Fibroblast of lung (primary cell): ENCODE measurements at regions not wholly inside any gene's neighbourhood (a gene's known extent, or its start where the extent isn't known, plus 50 kb on each side); places are given as distances from the start of the nearest gene placed in this dataset.

ENCODE experiments used
- DNase-seq, 2 donors: peaks; one replicate each; pipeline versions ENCODE4 v3.0.0 to v3.0.0-alpha.2; 2010; ENCODE audit warnings: low read depth in 2 of 2
- H2AFZ ChIP-seq: 2 replicates; pipeline ENCODE4 v1.5.1; 2012; ENCODE audit warnings: low read length, control low read depth, inconsistent platforms
- H3K27ac ChIP-seq: 2 replicates; pipeline ENCODE4 v1.5.1; 2011; ENCODE audit warnings: low read length, control low read depth; ENCODE audit not compliant: insufficient read depth
- H3K27me3 ChIP-seq: 2 replicates; pipeline ENCODE4 v1.5.1; 2011; ENCODE audit warnings: mild to moderate bottlenecking, low read length; ENCODE audit not compliant: control insufficient read depth, insufficient read depth
- H3K36me3 ChIP-seq: 2 replicates; pipeline ENCODE4 v1.5.1; 2011; ENCODE audit warnings: low read length; ENCODE audit not compliant: control insufficient read depth, insufficient read depth
- H3K4me1 ChIP-seq: 2 replicates; pipeline ENCODE4 v1.5.1; 2011; ENCODE audit warnings: low read length; ENCODE audit not compliant: control insufficient read depth, insufficient read depth; ENCODE audit errors: extremely low read depth
- H3K4me2 ChIP-seq: 2 replicates; pipeline ENCODE4 v1.5.1; 2011; ENCODE audit warnings: low read length, control low read depth; ENCODE audit not compliant: insufficient read depth; ENCODE audit errors: extremely low read depth
- H3K4me3 ChIP-seq, 4 experiments: fragments of 200-600 bp in 1 of 4; sonication (generic) in 1 of 4; replicated peaks in 1 of 4; 2 replicates each; pipeline ENCODE4 v1.5.1; 2011 to 2016; ENCODE audit warnings: low read length in 4 of 4, low read depth in 3 of 4, mild to moderate bottlenecking in 3 of 4, control low read depth in 2 of 4, inconsistent platforms in 1 of 4, mixed read lengths in 1 of 4; ENCODE audit not compliant: insufficient read depth in 1 of 4; ENCODE audit errors: control extremely low read depth in 1 of 4
- H3K79me2 ChIP-seq: 2 replicates; pipeline ENCODE4 v1.5.1; 2012; ENCODE audit warnings: mild to moderate bottlenecking, low read length, inconsistent platforms; ENCODE audit not compliant: control insufficient read depth, insufficient read depth
- H3K9ac ChIP-seq: 2 replicates; pipeline ENCODE4 v1.5.1; 2011; ENCODE audit warnings: mild to moderate bottlenecking, low read length, control low read depth; ENCODE audit not compliant: insufficient read depth
- H3K9me3 ChIP-seq: 2 replicates; pipeline ENCODE4 v1.5.1; 2012; ENCODE audit warnings: low read depth, low read length; ENCODE audit not compliant: control insufficient read depth, insufficient read depth
- H4K20me1 ChIP-seq: 2 replicates; pipeline ENCODE4 v1.5.1; 2011; ENCODE audit warnings: low read length; ENCODE audit not compliant: control insufficient read depth, insufficient read depth; ENCODE audit errors: extremely low read depth
- EZH2 ChIP-seq: IDR thresholded peaks from 2 replicates; pipeline ENCODE4 v1.5.1; 2012; ENCODE audit warnings: low read length, control low read depth, mild to moderate bottlenecking; ENCODE audit errors: missing control alignments
- TF ChIP-seq, protein P1 (sequence below), 2 donors: IDR thresholded peaks in 1 of 2; conservative IDR thresholded peaks in 1 of 2; 1 replicate in 1 of 2; 2 replicates in 1 of 2; pipeline ENCODE4 v1.5.1; 2011 to 2012; ENCODE audit warnings: low read length in 2 of 2, control low read depth in 1 of 2, inconsistent platforms in 1 of 2, low read depth in 1 of 2, mild to moderate bottlenecking in 1 of 2

GRCh38 chr4:144403893-144404292 is 242.1 kb upstream of the HHIP start:
- Histone ChIP-seq H3K4me3 (no peak overlapping the region), H3K36me3 (no peaks in the 10 kb centered on the region), H4K20me1 (no peaks in the 10 kb centered on the region), H3K27ac (no peak overlapping the region), H3K4me1 (no peaks in the 10 kb centered on the region), H3K9ac (no peak overlapping the region), H3K4me2 (no peak overlapping the region), H3K9me3 (no peaks in the 10 kb centered on the region), H3K27me3 (no peaks in the 10 kb centered on the region), H3K79me2 (no peaks in the 10 kb centered on the region), H2AFZ (no peak overlapping the region)
- no peak for DNase-seq
- TF ChIP-seq, protein P1, sequence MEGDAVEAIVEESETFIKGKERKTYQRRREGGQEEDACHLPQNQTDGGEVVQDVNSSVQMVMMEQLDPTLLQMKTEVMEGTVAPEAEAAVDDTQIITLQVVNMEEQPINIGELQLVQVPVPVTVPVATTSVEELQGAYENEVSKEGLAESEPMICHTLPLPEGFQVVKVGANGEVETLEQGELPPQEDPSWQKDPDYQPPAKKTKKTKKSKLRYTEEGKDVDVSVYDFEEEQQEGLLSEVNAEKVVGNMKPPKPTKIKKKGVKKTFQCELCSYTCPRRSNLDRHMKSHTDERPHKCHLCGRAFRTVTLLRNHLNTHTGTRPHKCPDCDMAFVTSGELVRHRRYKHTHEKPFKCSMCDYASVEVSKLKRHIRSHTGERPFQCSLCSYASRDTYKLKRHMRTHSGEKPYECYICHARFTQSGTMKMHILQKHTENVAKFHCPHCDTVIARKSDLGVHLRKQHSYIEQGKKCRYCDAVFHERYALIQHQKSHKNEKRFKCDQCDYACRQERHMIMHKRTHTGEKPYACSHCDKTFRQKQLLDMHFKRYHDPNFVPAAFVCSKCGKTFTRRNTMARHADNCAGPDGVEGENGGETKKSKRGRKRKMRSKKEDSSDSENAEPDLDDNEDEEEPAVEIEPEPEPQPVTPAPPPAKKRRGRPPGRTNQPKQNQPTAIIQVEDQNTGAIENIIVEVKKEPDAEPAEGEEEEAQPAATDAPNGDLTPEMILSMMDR (conservative IDR thresholded peaks at IDR 0.05 in 1 of 2, IDR thresholded peaks at IDR 0.05 in 1 of 2; ENCODE audit: low read depth in 1 of 2, low read length in 2 of 2) = no peak
- TF ChIP-seq EZH2 = no peak

DNA sequence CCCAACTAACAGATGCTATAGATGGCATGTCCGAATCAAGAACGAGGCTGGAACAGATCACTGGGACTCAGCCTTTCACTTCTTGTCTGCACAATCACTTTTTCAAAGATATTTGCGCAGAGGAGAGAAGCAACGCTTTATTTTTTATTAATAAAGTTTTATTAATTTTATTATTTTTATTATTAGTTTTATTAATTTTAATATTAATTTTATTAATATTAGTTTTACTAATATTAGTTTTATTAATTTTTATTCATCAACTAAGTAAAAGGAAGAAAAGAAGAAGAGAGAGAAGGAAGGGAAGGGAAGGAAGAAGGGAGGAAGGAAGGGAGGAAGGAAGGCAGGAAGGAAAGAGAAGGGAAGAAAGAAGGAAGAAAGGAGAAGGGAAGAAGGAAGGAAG is 236.4 kb upstream of the HHIP start:
- Histone ChIP-seq H2AFZ (no peak overlapping the region), H3K36me3 (no peaks in the 10 kb centered on the region), H3K27ac (no peak overlapping the region), H4K20me1 (no peaks in the 10 kb centered on the region), H3K4me3 (no peak overlapping the region), H3K4me2 (no peak overlapping the region), H3K9ac (no peak overlapping the region), H3K9me3 (no peaks in the 10 kb centered on the region), H3K27me3 (no peaks in the 10 kb centered on the region), H3K79me2 (no peaks in the 10 kb centered on the region), H3K4me1 (no peaks in the 10 kb centered on the region)
- no peak for DNase-seq
- TF ChIP-seq EZH2 = no peak
- TF ChIP-seq, protein P1 (conservative IDR thresholded peaks at IDR 0.05 in 1 of 2, IDR thresholded peaks at IDR 0.05 in 1 of 2; ENCODE audit: low read depth in 1 of 2, low read length in 2 of 2) = no peak

GRCh38 chr4:144410230-144410783 is 235.6 kb upstream of the HHIP start:
- Histone ChIP-seq H4K20me1 (no peaks in the 10 kb centered on the region), H3K4me1 (no peaks in the 10 kb centered on the region), H3K27ac (no peak overlapping the region), H3K36me3 (no peaks in the 10 kb centered on the region), H3K4me3 (no peak overlapping the region), H3K4me2 (no peak overlapping the region), H3K9ac (no peak overlapping the region), H3K9me3 (no peaks in the 10 kb centered on the region), H2AFZ (no peak overlapping the region), H3K79me2 (no peaks in the 10 kb centered on the region), H3K27me3 (no peaks in the 10 kb centered on the region)
- TF ChIP-seq EZH2 = no peak
- TF ChIP-seq, protein P1 (conservative IDR thresholded peaks at IDR 0.05 in 1 of 2, IDR thresholded peaks at IDR 0.05 in 1 of 2; ENCODE audit: low read depth in 1 of 2, low read length in 2 of 2) = no peak
- no peak for DNase-seq
